BLaER1 treated with 17β-estradiol and CSF1 and Interleukin-3, amounts not matched to agents 10 nM and 100 nM (cell line): ENCODE measurements at regions not wholly inside any gene's neighbourhood (a gene's known extent, or its start where the extent isn't known, plus 50 kb on each side); places are given as distances from the start of the nearest gene placed in this dataset.
"Not testable (repeated sequence)": the region's sequence is repeated elsewhere in the genome, so short reads cannot be mapped to it uniquely, and the experiment has no call there.

Experiments
- H3K27ac ChIP-seq, 11 experiments: shearing (Covaris generic); formaldehyde crosslinking; 2 replicates each; pipeline ENCODE4 v1.8.1; 2022
- H3K27me3 ChIP-seq, 11 experiments: shearing (Covaris generic); formaldehyde crosslinking; 2 replicates each; pipeline ENCODE4 v1.8.1; 2022
- H3K36me3 ChIP-seq, 11 experiments: shearing (Covaris generic); formaldehyde crosslinking; 2 replicates each; pipeline ENCODE4 v1.8.1; 2022
- H3K4me1 ChIP-seq, 10 experiments: shearing (Covaris generic); formaldehyde crosslinking; 2 replicates each; pipeline ENCODE4 v1.8.1; 2022
- H3K4me2 ChIP-seq, 11 experiments: shearing (Covaris generic); formaldehyde crosslinking; 2 replicates each; pipeline ENCODE4 v1.8.1; 2022
- H3K4me3 ChIP-seq, 10 experiments: shearing (Covaris generic); formaldehyde crosslinking; 2 replicates each; pipeline ENCODE4 v1.8.1; 2022
- H3K9ac ChIP-seq, 11 experiments: shearing (Covaris generic); formaldehyde crosslinking; 2 replicates each; pipeline ENCODE4 v1.8.1; 2022
- H3K9me3 ChIP-seq, 11 experiments: shearing (Covaris generic); formaldehyde crosslinking; replicated peaks in 1 of 11; 2 replicates each; pipeline ENCODE4 v1.8.1; 2022
- H4K20me1 ChIP-seq, 11 experiments: shearing (Covaris generic); formaldehyde crosslinking; 2 replicates each; pipeline ENCODE4 v1.8.1; 2022
- Cebpa-rat ChIP-seq, 11 experiments: shearing (Covaris generic); IDR thresholded peaks; 2 replicates each; pipeline ENCODE4 v1.8.1; 2022

- H3K9me3 ChIP-seq, result peaks cover 0 to 5% (median 0%) of the 10 kb centered on the region in 11 experiments; a peak in 2 of 22 replicates
- no peaks in the 10 kb centered on the region for H4K20me1 ChIP-seq
- no peaks in the 10 kb centered on the region for H3K36me3 ChIP-seq
- H3K4me2 ChIP-seq, result no peak overlapping the region
- no peak for TF ChIP-seq Cebpa-rat (IDR thresholded peaks at IDR 0.05)
- H3K27me3 ChIP-seq, result no peaks in the 10 kb centered on the region
- H3K4me3 ChIP-seq, result no peak overlapping the region
- no peak overlapping the region for H3K27ac ChIP-seq
- H3K4me1 ChIP-seq, result no peaks in the 10 kb centered on the region
- H3K9ac ChIP-seq, result no peak overlapping the region
Observed at GRCh38 chr20:22833851-22834250, 201.3 kb upstream of the SSTR4 start.

- no peak for TF ChIP-seq Cebpa-rat (IDR thresholded peaks at IDR 0.05)
Observed at GRCh38 chr20:22834651-22835256, 200.4 kb upstream of the SSTR4 start.

GRCh38 chr20:22836211-22836610, 198.9 kb upstream of the SSTR4 start:
- Histone ChIP-seq H3K9ac (no peak overlapping the region), H3K36me3 (no peaks in the 10 kb centered on the region), H4K20me1 (no peaks in the 10 kb centered on the region), H3K4me1 (no peaks in the 10 kb centered on the region), H3K9me3 (no peaks in the 10 kb centered on the region), H3K27me3 (no peaks in the 10 kb centered on the region), H3K4me2 (no peak overlapping the region), H3K27ac (no peak overlapping the region), H3K4me3 (no peak overlapping the region)
- no peak for TF ChIP-seq Cebpa-rat (IDR thresholded peaks at IDR 0.05)

More at GRCh38 chr20:22834651-22835256, 200.4 kb upstream of the SSTR4 start:
- H3K4me2 ChIP-seq, result no peak overlapping the region
- no peaks in the 10 kb centered on the region for H3K27me3 ChIP-seq
- peaks cover 0 to 5% (median 0%) of the 10 kb centered on the region in 11 experiments; a peak in 2 of 22 replicates for H3K9me3 ChIP-seq
- no peak overlapping the region for H3K4me3 ChIP-seq
- no peaks in the 10 kb centered on the region for H3K36me3 ChIP-seq
- no peak overlapping the region for H3K27ac ChIP-seq
- H4K20me1 ChIP-seq, result no peaks in the 10 kb centered on the region
- H3K4me1 ChIP-seq, result no peaks in the 10 kb centered on the region
- H3K9ac ChIP-seq, result no peak overlapping the region

- H3K27me3 ChIP-seq, result no peaks in the 10 kb centered on the region
- no peak overlapping the region for H3K4me3 ChIP-seq
- H3K36me3 ChIP-seq, result no peaks in the 10 kb centered on the region
- H3K9ac ChIP-seq, result no peak overlapping the region
- no peak overlapping the region for H3K4me2 ChIP-seq
- no peak for TF ChIP-seq Cebpa-rat (IDR thresholded peaks at IDR 0.05)
- H4K20me1 ChIP-seq, result no peaks in the 10 kb centered on the region
- H3K9me3 ChIP-seq, result no peaks in the 10 kb centered on the region
- H3K27ac ChIP-seq, result no peak overlapping the region
- H3K4me1 ChIP-seq, result no peaks in the 10 kb centered on the region
Observed at GRCh38 chr20:22836877-22837276, 198.2 kb upstream of the SSTR4 start.

GRCh38 chr20:22838001-22838400, 197.1 kb upstream of the SSTR4 start:
- H3K36me3 ChIP-seq, result no peaks in the 10 kb centered on the region
- H3K27me3 ChIP-seq, result no peaks in the 10 kb centered on the region
- H3K27ac ChIP-seq, result no peak overlapping the region
- H3K4me1 ChIP-seq, result 0 out of 20 replicates have a peak, but pooled peaks cover 0 to 3% (median 0%) of the 10 kb centered on the region in 10 experiments
- H3K9ac ChIP-seq, result no peak overlapping the region
- H3K9me3 ChIP-seq, result no peaks in the 10 kb centered on the region
- no peak for TF ChIP-seq Cebpa-rat (IDR thresholded peaks at IDR 0.05)
- no peak overlapping the region for H3K4me2 ChIP-seq
- H3K4me3 ChIP-seq, result no peak overlapping the region
- no peaks in the 10 kb centered on the region for H4K20me1 ChIP-seq

- Histone ChIP-seq H3K4me1 (0 out of 20 replicates have a peak, but pooled peaks cover 0 to 3% (median 0%) of the 10 kb centered on the region in 10 experiments), H3K27me3 (no peaks in the 10 kb centered on the region), H4K20me1 (no peaks in the 10 kb centered on the region), H3K27ac (no peak overlapping the region), H3K9me3 (peaks cover 0 to 1% (median 0%) of the 10 kb centered on the region in 11 experiments; a peak in 4 of 22 replicates), H3K9ac (no peak overlapping the region), H3K4me2 (no peak overlapping the region), H3K4me3 (no peak overlapping the region), H3K36me3 (no peaks in the 10 kb centered on the region)
- TF ChIP-seq Cebpa-rat (IDR thresholded peaks at IDR 0.05), result no peak
Observed at GRCh38 chr20:22841846-22842245, 193.3 kb upstream of the SSTR4 start.

DNA sequence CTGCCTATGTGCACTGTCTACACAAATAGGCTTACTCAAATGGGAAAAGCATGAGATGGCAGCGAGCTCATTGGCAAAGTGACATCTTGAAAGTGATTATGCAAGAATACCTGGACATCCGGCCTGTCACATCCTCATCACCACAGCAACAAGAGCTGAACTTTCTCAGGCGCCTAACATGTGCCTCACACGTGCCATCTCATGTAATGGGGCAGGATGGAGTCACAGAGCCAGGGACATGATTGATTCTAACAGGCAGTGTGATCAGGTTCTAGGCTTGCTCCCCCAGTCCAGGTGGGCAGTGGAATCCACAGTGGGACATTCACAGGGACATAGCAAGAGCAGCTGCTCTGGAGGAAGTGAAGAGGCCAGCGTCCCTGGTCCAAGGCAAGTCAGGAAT, 192.3 kb upstream of the SSTR4 start:
- Histone ChIP-seq H3K4me2 (no peak overlapping the region), H3K4me1 (0 out of 20 replicates have a peak, but pooled peaks cover 0 to 3% (median 0%) of the 10 kb centered on the region in 10 experiments), H3K27ac (no peak overlapping the region), H3K36me3 (no peaks in the 10 kb centered on the region), H3K4me3 (no peak overlapping the region), H3K9ac (no peak overlapping the region), H3K9me3 (peaks cover 0 to 11% (median 1%) of the 10 kb centered on the region in 11 experiments; a peak in 9 of 22 replicates), H3K27me3 (no peaks in the 10 kb centered on the region), H4K20me1 (no peaks in the 10 kb centered on the region)
- no peak for TF ChIP-seq Cebpa-rat (IDR thresholded peaks at IDR 0.05)

- Histone ChIP-seq H3K9me3 (peaks cover 0 to 20% (median 8%) of the 10 kb centered on the region in 11 experiments; a peak in 14 of 22 replicates), H3K4me1 (0 out of 20 replicates have a peak, but pooled peaks cover 0 to 3% (median 0%) of the 10 kb centered on the region in 10 experiments), H3K36me3 (no peaks in the 10 kb centered on the region), H3K4me3 (no peak overlapping the region), H4K20me1 (no peaks in the 10 kb centered on the region), H3K4me2 (no peak overlapping the region), H3K27me3 (no peaks in the 10 kb centered on the region), H3K9ac (no peak overlapping the region), H3K27ac (no peak overlapping the region)
- no peak for TF ChIP-seq Cebpa-rat (IDR thresholded peaks at IDR 0.05)
Observed at GRCh38 chr20:22844959-22845358, 190.2 kb upstream of the SSTR4 start.

DNA sequence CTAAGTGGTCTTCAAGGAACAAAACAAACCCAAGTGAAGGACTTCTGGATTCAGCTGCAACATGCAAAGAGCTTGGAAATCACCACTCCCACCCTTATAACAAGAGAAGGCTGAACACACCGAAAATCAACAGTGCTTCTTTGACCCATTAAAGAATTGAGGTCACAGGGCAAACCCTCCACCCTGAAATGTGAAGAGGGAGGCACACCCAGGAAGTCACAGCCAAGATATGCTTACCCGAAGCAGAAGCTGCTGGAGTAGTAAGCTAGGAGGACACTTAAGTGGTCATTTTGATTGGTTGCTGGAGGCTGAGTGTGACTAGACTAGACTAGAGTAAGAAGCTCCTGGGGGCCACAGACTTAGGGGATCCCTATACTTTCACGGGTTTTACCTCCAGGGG, 188.2 kb upstream of the SSTR4 start:
- Histone ChIP-seq H3K4me1 (0 out of 20 replicates have a peak, but pooled peaks cover 0 to 3% (median 0%) of the 10 kb centered on the region in 10 experiments), H3K27me3 (no peaks in the 10 kb centered on the region), H3K4me3 (no peak overlapping the region), H3K4me2 (no peak overlapping the region), H3K9ac (no peak overlapping the region), H3K27ac (no peak overlapping the region), H3K36me3 (no peaks in the 10 kb centered on the region), H3K9me3 (peaks cover 0 to 20% (median 8%) of the 10 kb centered on the region in 11 experiments; a peak in 14 of 22 replicates), H4K20me1 (no peaks in the 10 kb centered on the region)
- TF ChIP-seq Cebpa-rat (IDR thresholded peaks at IDR 0.05), result no peak

DNA sequence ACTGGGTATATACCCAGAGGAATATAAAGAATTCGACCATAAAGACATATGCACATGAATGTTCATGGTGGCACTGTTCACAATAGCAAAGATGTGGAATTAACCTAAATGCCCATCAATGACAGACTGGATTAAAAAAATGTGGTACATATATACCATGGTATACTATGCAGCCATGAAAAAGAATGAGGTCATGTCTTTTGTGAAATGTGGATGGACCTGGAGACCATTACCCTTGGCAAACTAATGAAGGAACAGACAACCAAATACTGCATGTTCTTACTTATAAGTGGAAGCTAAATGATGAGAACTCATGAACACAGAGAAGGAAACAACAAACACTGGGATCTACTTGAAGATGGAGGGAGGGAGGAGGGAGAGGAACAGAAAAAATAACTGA, 186.7 kb upstream of the SSTR4 start:
- H3K27me3 ChIP-seq, result no peaks in the 10 kb centered on the region
- no peaks in the 10 kb centered on the region for H3K36me3 ChIP-seq
- H3K4me1 ChIP-seq, result no peaks in the 10 kb centered on the region
- H4K20me1 ChIP-seq, result no peaks in the 10 kb centered on the region
- H3K9ac ChIP-seq, result no peak overlapping the region
- no peak overlapping the region for H3K4me2 ChIP-seq
- H3K27ac ChIP-seq, result no peak overlapping the region
- peaks cover 0 to 20% (median 8%) of the 10 kb centered on the region in 11 experiments; a peak in 15 of 22 replicates for H3K9me3 ChIP-seq
- no peak for TF ChIP-seq Cebpa-rat (IDR thresholded peaks at IDR 0.05)
- no peak overlapping the region for H3K4me3 ChIP-seq

GRCh38 chr20:22851679-22852346, 183.3 kb upstream of the SSTR4 start:
- not testable (repeated sequence) for H4K20me1 ChIP-seq, H3K4me3 ChIP-seq, H3K36me3 ChIP-seq, H3K4me2 ChIP-seq, H3K27ac ChIP-seq, H3K27me3 ChIP-seq, H3K9ac ChIP-seq, H3K4me1 ChIP-seq
- H3K9me3 ChIP-seq, result peaks cover 5 to 32% (median 17%) of the 10 kb centered on the region in 11 experiments; a peak in 19 of 22 replicates
